IPS DF 4.7 (cell line): ENCODE measurements at regions not wholly inside any gene's neighbourhood (a gene's known extent, or its start where the extent isn't known, plus 50 kb on each side); places are given as distances from the start of the nearest gene placed in this dataset.

Source experiments
- DNase-seq: peaks from one replicate; pipeline ENCODE4 v3.0.0-alpha.2; 2013; ENCODE audit warnings: low spot score; ENCODE audit errors: extremely low read depth

DNA sequence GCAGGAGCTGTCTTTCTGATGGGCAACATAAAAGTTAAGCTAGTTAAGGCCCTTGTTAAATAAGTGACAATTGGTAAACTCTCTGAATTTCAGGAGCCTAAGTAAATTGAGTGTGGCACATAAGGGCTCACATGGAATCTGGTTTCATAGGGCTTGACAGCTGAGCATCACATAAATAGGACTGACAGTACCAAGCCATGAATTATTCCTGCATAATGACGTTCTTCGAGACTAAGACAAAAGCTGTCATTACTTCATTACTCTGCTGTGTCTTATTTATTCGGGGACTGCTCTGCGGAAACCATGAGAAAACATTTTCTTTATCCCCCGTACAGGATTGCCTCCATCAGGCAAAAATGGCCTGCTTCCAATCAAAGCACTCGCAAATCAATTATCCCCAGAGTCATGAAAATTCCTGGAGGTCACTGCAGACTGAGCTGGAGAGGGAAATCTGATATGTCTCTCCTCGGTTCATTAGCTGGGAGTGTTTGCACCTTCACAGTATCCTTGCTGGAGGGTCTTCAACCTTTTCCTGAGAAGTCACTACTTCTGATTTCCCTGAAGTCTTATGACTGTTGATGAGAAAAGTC lies 311.4 kb downstream of the CDH26 start:
- no peak for DNase-seq

DNA sequence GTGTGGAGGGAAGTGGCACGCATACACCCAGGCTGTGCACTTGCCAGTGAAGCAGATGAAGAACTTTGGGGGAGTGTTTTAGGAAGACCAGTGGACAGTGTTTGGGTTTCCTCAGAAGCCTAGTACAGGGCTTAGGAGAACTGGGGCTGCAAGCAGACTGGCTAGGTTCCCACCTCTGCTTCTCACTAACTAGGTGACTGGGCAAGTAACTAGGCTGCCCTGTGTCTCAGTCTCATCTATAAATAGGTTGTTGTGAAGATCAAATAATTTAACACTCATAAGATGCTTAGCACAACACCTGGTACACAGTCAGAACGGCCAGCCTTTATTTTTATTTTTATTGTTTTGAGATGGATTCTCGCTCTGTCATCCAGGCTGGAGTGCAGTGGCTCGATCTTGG lies 312.1 kb downstream of the CDH26 start:
- no peak for DNase-seq

DNA sequence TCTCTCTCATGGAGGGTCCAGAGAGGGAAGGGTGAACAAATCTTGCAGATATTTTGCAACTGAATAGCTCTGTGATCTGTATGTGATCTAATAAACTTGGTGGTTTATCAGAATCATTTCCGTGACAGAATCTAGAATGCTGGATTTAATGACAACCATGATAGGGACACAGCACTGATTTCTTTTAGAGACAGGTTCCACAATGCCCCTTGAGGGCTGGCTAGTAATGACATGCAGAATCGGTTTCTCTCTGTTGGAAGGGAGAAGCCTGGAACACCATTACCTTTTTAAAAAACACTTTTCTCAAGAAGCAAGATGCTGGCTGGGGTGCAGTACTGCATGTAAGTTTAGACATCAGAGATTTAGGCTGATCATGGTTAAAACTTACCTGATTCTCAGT lies 313.4 kb downstream of the CDH26 start:
- no peak for DNase-seq

DNA sequence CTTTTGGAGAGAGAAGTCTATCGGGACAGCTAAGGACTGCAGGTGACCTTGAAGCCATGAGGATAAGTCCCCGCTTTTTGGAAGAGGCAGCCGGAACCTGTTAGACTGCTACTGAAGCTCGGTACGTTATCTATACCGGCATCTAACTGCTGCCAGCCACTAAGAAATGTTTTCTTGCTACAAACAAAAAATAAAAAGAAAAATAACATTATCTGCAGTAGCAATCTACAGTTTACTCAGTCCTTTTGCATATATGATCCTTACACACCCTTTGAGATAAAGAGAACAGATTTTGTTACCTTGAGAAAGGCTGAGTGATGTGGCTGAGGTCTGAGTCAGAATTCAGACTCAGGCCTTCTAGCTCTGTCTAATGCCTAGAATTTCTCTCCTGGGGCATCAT lies 314.6 kb downstream of the CDH26 start:
- no peak for DNase-seq

DNA sequence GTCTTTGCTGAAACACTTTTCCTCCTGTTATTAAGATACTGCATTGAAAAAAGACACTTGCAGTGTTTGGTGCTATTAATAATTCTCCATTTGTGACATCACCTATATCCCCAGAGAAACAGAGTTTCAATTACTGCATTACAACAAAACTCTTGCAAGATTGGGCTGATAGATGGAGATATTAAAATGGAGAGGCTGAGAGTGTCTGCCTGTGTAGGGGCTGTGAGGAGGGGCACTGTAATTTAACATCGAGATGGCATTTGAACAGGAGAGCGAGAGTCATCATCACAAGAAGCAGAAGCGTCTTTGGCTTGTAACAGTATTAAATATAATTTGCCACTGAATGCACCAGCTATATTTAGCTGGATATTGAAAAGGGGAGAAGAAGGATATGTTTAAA lies 316.5 kb downstream of the CDH26 start:
- no peak for DNase-seq

DNA sequence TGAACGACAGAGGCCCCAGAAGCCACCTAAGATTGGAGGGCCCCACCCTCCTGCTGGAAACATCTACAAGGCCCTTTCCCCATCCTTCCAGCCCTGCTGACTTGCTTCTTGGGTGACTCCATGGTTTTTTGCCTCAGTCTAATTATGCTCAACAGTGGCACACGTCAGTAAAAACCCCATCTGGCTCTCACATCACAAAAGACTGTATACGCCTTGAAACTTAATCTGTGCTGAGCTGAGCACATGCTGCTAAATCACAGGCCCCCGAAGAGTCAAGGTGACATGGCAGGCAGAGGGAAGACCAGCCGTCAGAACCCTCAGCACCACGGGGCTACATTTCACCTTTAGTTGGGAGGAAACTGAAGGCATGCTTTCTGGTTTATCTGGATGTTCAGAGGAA lies 323.1 kb downstream of the CDH26 start:
- no peak for DNase-seq

DNA sequence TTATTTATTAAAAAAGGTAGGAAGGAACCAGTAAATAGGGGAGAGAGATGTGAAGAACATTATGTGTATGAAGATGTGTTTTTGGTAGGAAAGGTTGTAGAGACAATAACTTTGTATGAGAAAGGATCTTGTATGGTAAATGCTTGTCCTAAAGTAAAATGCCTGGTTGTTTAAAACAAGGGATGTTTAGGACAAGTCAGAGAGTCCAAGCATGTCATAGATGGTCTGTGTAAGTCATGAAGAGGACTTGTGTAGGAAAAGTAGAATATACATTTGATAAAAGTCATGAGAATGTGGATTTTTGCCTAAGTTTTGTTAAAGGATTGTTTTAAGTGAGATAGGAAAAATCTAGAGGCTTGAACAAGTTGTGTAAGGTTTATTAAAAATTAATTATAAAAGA lies 325.1 kb downstream of the CDH26 start:
- no peak for DNase-seq

DNA sequence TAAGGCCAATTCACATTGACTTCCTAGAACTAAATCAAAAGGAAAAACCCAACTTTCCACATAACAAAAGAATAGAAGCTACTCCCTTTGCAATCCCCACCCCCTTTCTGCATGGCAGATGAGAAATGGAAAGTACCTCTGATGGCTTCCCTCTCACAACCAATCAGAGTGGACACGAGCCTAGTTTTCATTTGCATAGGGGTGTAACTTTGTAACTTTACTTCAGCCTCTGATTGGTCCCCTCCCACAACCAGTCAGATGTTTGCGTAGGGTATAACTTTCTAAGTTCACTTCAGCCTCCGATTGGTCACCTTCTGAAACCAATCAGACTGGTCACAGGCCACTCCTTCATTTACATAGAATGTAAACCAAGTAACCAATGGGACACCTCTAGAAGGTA lies 328.5 kb downstream of the CDH26 start:
- no peak for DNase-seq

DNA sequence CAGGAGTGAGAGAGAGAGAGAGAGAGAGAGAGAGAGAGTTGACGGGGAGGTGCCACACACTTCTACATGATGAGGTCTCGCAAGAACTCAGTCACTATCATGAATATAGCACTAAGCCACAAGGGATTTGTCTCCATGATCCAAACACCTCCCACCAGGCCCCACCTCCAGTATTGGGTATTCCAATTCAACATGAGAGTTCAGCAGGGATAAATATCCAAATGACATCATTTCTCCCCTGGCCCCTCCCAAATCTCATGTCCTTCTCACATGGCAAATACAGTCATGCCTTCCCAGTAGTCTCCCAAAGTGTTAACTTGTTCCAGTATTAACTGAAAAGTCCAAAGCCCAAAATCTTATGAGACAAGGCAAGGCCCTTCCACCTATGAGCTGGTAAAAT lies 330.7 kb downstream of the CDH26 start:
- no peak for DNase-seq

DNA sequence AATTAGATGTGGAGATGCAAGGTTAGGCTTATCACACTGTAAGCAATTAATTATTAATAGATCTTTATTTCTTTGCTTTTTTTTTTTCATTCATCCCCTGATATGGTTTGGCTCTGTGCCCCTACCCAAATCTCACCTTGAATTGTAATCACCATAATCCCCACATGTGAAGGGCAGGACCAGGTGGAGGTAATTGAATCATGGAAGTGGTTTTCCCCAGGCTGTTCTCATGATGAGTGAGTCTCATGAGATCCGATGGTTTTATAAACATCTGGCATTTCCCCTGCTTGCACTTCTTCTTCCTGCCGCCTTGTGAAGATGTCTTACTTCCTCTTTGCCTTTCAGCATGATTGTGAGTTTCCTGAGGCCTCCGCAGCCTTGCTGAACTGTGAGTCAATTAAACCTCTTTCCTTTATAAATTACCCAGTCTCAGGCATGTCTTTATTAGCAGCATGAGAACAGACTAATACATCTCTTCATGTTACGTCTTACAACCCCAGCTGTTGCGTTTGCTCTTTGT lies 333.8 kb downstream of the CDH26 start:
- DNase-seq: no peak

DNA sequence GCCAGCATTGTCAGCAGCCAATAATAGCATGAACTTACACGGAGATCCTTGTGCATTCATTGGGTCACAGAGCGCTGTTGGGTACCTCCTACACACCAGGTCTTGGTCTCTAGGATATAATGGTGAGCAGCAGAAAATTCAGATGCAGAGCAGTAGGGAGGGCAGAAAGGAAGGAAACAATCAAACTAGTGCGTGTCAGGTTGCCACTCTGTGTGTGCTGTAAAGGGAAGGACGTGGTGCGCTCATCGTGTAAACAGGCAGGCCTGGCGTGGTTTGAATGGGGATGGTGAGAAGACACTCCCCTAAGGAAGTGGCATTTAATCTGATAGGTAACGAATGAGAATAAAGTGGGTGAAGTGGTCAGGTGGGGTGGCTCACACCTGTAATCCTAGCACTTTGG lies 336.4 kb downstream of the CDH26 start:
- no peak for DNase-seq

DNA sequence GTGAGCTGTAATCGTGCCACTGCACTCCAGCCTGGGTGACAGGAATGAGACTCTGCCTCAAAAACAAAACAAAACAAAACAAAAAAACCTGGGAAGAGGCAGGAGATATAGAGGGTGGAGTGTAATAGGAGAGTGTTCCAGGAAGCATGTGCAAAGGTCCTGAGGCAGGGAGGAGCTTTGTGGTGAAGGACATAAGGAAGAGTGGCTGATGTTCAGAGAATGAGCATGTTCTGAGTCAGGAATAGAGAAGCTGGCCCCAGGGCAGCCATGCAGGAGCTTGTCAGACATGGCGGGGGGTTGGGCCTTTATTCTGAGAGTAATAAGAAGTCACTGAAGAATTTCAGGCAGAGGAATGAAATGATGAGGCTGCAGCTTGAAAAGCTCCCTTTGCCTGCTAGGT lies 337.0 kb downstream of the CDH26 start:
- no peak for DNase-seq

DNA sequence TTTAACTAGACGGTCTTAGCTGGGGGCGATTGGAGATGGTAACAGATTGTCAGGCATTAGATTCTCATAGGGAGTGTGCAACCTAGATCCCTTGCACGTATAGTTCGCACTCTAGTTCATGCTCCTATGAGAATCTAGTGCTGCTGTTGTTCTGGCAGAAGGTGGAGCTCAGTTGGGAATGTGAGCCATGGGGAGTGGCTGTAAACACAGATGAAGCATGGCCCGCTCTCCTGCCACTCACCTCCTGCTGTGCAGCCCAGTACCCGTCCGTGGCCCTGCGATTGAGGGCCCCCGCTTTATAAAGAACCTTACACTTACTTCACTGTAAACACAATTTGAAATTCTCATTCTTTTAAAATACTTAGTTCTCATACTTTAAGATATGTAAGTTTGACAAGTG lies 339.4 kb downstream of the CDH26 start:
- no peak for DNase-seq

DNA sequence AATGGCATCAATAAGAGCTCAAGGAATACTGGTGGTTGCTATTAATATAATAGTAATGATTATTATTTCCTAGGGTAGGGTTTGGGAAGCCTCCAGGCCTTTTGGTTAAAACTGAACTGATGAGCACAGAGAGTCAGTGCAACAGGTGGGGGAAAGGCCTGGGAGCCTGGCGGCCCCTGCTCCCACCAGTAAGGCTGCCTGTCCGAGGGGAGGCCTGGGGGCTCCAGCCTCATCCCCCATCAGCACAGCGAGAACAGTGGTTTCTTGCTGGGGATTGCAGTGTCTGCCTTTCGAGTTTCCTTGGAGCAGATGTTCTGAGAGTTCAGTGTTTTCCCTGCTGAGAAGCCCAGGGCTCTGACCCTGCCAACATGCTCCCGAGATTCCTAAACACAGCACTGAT lies 340.4 kb downstream of the CDH26 start:
- DNase-seq: no peak

DNA sequence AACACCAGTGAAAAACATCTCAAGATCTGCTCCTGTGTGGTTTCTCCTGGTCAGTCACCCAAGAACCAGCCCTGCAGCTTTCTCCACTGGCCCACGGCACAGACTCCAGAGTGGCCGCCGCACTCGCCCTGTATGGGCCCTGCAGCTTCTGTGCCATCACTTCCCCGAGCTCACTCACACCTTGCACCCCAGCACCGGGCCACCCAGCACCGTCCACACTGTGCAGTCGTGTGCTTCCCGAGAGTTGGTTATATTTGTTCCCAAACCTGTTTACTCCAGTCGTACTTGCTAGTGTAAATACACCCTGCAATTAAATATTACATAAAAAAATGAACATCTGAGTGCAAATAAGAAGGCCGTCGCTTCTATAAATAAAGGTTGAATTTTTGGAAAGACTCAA lies 341.7 kb downstream of the CDH26 start:
- DNase-seq: no peak

DNA sequence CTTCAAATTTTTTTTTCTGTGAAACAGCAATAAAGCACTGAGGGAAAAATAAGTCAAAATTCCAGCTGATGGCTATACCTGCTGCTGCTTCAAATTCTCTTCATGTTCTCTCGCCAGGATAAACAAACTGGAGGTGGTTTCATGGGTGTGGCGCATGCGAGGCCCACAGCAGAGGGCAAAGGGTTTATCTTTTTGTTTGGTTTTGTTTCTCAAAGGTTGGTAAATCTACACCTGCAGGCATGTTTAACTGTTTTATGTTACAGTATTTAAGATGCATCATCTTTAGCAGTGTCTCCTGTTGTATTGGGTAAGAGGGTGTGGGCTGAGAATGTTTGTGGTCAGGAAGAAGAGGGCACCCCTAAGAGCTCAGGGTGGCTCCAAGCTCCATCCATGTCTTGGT lies 342.2 kb downstream of the CDH26 start:
- no peak for DNase-seq

DNA sequence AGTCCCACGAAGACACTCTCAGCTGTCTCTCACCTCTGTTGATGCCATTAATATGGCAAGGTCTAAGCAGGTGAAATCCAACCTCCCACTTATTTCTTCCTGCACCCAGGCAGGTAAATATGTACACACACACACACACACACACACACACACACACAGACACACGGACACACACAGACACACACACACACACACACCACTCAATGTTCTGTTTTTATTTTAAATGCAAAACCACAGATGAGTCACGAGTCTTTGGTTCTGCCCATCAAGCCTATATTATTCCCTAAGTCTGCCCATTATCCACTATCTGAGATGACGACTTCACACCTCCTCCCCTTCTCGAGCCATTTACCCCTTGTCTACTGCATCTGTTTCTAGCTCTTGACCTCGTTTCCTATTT lies 344.7 kb downstream of the CDH26 start:
- DNase-seq: no peak

DNA sequence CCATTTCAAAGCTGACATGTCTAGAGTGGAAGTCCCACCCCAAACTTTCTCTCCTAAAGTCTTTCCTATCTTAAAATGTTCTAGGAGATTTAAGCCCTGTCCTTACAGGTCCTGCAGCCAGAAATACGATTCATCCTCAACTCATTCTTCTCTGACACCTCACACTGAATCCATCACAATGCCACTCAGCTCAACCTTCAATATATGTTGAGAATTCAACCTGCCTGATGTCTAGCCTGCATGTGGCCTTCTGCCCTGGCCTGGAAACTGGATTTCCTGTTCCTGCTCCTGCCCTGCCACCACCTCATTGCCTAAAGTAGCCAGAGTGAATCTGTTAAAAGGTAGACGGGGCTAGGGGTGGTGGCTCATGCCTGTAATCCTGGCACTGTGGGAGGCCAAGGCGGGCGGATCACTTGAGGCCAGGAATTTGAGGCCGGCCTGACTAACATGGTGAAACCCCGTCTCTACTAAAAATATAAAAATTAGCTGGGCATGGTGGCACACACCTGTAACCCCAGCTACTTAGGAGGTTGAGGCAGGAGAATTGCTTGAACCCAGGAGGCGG lies 345.9 kb downstream of the CDH26 start:
- no peak for DNase-seq

DNA sequence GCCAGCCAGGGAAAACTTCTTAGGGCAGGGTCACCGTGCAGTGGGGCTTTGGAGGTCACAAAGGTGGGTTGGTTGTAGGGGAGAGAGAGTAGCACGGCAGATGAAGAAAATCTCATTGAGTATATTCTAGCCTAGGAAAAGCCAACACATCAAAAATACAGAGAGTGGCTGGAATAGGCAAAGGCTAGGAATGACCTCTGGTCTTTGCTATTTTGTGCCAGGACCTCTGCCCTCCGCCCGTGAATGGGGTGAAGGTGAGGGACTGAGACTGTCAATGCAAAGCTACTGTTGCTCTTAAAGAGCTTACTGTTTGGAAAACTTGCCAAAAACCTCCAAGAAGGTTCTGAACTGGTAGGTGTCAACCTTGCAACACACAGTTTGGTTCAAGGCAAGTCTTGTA lies 346.7 kb downstream of the CDH26 start:
- DNase-seq: no peak

DNA sequence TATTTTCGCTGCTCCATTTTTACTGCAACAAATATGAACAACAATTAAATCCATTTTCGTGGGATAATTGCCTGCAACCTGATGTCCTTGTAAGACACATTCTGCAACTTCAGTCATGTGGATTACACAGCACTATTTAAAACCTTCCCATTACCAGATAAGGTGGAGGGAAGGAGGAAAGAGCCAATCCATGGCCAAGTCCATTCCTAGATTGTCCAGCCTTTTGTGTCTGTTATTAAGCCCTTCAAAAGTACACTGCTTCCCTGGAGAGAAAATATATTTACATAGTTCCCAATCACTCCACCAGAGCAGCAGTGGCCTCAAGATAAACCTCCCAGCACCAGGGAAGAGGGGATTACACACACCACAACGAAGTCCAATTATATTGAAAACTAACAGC lies 347.9 kb downstream of the CDH26 start:
- no peak for DNase-seq

DNA sequence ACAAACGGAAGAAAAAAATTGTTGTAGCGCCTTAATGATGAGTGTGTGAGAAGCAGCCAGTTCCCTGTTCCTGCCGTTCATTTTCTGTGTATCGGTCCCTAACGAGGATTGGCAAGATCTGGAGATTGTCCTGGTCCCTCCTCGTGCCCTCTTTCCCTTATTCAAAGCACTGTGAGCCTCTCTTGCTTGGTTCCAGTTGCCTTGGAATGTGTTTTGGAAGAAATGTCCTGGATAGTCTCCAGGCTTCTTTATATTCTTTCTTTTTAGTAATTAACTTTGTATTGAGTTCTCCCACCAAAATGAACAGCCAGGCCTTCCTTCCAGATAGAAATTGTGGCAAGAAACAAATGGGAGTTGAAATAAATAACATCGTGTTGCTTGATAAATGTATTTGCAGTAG lies 348.3 kb downstream of the CDH26 start:
- DNase-seq: no peak

DNA sequence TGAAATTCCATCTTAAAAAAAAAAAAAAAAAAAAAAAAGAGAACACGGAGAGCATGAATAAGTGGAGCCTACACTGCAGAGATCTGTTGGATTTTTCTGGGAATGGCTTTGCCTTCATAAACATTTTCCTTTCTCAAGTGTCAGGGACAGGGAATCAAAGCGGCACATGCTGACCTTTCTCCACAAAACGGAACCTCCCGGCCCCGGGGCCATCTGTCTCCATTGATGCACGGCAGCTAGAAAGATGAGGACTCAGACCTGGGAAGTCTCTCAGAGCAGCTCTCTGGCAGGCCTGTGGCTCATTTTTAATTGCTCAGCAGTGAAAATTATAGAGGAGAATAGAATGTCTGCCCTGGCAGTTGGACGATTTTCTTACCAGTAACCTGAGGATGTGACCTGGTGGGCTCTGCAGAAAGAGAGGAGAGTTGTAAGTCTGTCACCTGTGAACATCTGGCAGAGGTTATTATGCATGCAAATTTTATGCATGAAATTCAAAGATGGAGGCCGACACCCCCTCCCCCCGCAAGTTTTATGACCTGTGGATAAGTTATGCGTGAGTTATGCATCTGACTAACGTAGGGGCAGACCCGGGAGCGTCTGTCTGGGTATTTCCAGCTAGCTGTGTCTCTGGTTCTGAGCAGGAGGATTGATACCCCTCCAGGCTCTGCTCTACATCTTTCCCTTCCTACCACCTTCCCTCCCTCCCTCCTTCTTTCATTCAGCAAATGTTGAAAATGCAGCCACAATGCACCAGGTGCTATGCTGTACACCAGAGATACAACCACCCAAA lies 352.5 kb downstream of the CDH26 start:
- no peak for DNase-seq

DNA sequence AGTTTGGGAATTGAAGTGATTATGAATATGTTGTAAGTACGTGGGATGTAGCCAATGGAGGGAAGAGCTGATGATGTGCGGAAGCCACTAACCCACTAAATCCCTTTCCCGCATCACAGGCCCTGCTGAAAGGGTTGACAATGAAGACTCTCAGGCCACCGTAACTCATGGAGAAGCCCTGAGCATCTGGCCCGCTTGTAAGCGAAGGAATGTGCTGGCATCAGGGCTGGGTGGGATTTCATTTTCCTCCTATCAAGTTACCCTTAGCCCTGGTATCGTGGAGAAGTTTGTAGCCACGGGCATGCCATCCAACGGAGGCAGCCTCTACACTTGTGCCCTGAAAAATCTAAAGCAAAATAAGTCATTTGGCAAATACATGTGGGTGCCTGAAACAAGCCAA lies 355.0 kb downstream of the CDH26 start:
- no peak for DNase-seq
